Endothelial cell of umbilical vein (primary cell): ENCODE measurements at regions not wholly inside any gene's neighbourhood (a gene's known extent, or its start where the extent isn't known, plus 50 kb on each side); places are given as distances from the start of the nearest gene placed in this dataset.

Source experiments
- BruUV-seq: library from RNA; stranded (reverse); fragments of 400-500 nt; replicated peaks from 2 replicates; lab custom pipeline; 2021; lab: Mats Ljungman, UMichigan
- CTCF ChIA-PET: fragments of 300-600, 350-600 bp; sonication (Branson Sonifier 250); formaldehyde crosslinking; loops from one replicate; lab custom pipeline; 2021; ENCODE audit warnings: antibody characterized with exemption, inconsistent platforms; lab: Charles Lee
- POLR2A ChIA-PET: fragments of 300-600, 350-600 bp; sonication (Branson Sonifier 250); formaldehyde crosslinking; loops from one replicate; lab custom pipeline; 2021; ENCODE audit warnings: antibody characterized with exemption, inconsistent platforms; lab: Charles Lee
- DNase-seq: peaks from one replicate; pipeline ENCODE4 v3.0.0-alpha.2; 2011; ENCODE audit warnings: low read depth, low spot score
- FAIRE-seq: peaks from 2 replicates; lab custom pipeline; 2011; peaks lifted over from hg19 to GRCh38; lab: Jason Lieb, UNC
- H2AFZ ChIP-seq: 2 replicates; pipeline ENCODE4 v1.6.0; 2012; ENCODE audit warnings: low read depth, low read length, control low read depth, inconsistent platforms
- H3K27ac ChIP-seq: 2 replicates; pipeline ENCODE4 v1.5.1; 2011; ENCODE audit warnings: low read depth, mild to moderate bottlenecking, control low read depth, low read length, moderate library complexity; ENCODE audit not compliant: insufficient read depth
- H3K27me3 ChIP-seq, 2 experiments: 2 replicates each; pipeline versions ENCODE4 v1.6.0 to v1.6.1; 2011; ENCODE audit warnings: low read length in 2 of 2, mixed read lengths in 1 of 2; ENCODE audit not compliant: control insufficient read depth in 2 of 2, insufficient read depth in 2 of 2
- H3K36me3 ChIP-seq, 2 experiments: 2 replicates in 1 of 2; 3 replicates in 1 of 2; pipeline ENCODE4 v1.5.1; 2011; ENCODE audit warnings: low read length in 2 of 2, mild to moderate bottlenecking in 1 of 2, moderate library complexity in 1 of 2; ENCODE audit not compliant: control insufficient read depth in 2 of 2, insufficient read depth in 2 of 2; ENCODE audit errors: extremely low read depth in 1 of 2
- H3K4me1 ChIP-seq: 3 replicates; pipeline ENCODE4 v1.5.1; 2011; ENCODE audit warnings: mild to moderate bottlenecking, low read length; ENCODE audit not compliant: control insufficient read depth, insufficient read depth; ENCODE audit errors: extremely low read depth
- H3K4me2 ChIP-seq: 2 replicates; pipeline ENCODE4 v1.6.1; 2011; ENCODE audit warnings: low read length, control low read depth, mixed read lengths; ENCODE audit not compliant: insufficient read depth
- H3K4me3 ChIP-seq, 3 experiments: fragments of 200-600 bp in 1 of 3; sonication (generic), shearing (Covaris generic) in 1 of 3; replicated peaks in 1 of 3; 2 replicates each; pipeline ENCODE4 v1.5.1; 2011 to 2016; ENCODE audit warnings: control low read depth in 3 of 3, low read length in 3 of 3, mild to moderate bottlenecking in 2 of 3, inconsistent platforms in 1 of 3, low read depth in 1 of 3, moderate library complexity in 1 of 3; ENCODE audit not compliant: insufficient read depth in 1 of 3
- H3K79me2 ChIP-seq: 2 replicates; pipeline ENCODE4 v1.6.0; 2012; ENCODE audit warnings: low read length, inconsistent platforms; ENCODE audit not compliant: control insufficient read depth, insufficient read depth
- H3K9ac ChIP-seq: replicated peaks from 2 replicates; pipeline ENCODE3; 2011; ENCODE audit warnings: low read length, control low read depth; ENCODE audit not compliant: insufficient read depth; ENCODE audit errors: extremely low read depth
- H3K9me1 ChIP-seq: replicated peaks from 3 replicates; pipeline ENCODE4 v1.6.0; 2011; ENCODE audit warnings: mild to moderate bottlenecking, low read length; ENCODE audit not compliant: control insufficient read depth, insufficient read depth; ENCODE audit errors: extremely low read depth
- H3K9me3 ChIP-seq: replicated peaks from 2 replicates; pipeline ENCODE4 v1.5.1; 2012; ENCODE audit warnings: low read length, inconsistent platforms; ENCODE audit not compliant: control insufficient read depth, insufficient read depth
- H4K20me1 ChIP-seq: replicated peaks from 2 replicates; pipeline ENCODE3; 2011; ENCODE audit warnings: mild to moderate bottlenecking, low read length; ENCODE audit not compliant: control insufficient read depth, insufficient read depth; ENCODE audit errors: extremely low read depth
- EZH2 ChIP-seq: IDR thresholded peaks from 2 replicates; pipeline ENCODE4 v1.6.1; 2012; ENCODE audit warnings: borderline replicate concordance, low read depth, mild to moderate bottlenecking, moderate library complexity, low read length, inconsistent platforms; ENCODE audit not compliant: severe bottlenecking
- FOS ChIP-seq: IDR thresholded peaks from 2 replicates; pipeline ENCODE4 v1.6.1; 2011; ENCODE audit warnings: mild to moderate bottlenecking, low read length, moderate library complexity, borderline replicate concordance; ENCODE audit not compliant: insufficient read depth
- GATA2 ChIP-seq: IDR thresholded peaks from 2 replicates; pipeline ENCODE4 v1.7.0; 2011; ENCODE audit warnings: low read depth, mild to moderate bottlenecking, moderate library complexity, mixed read lengths, low read length; ENCODE audit not compliant: insufficient read length, insufficient read depth
- JUN ChIP-seq: IDR thresholded peaks from 2 replicates; pipeline ENCODE4 v1.6.1; 2011; ENCODE audit warnings: borderline replicate concordance, low read depth; ENCODE audit not compliant: insufficient read length, insufficient read depth
- MYC ChIP-seq: IDR thresholded peaks from one replicate; pipeline ENCODE4 v1.6.1; 2011; ENCODE audit warnings: mild to moderate bottlenecking, low read depth, low read length
- POLR2A ChIP-seq: IDR thresholded peaks from 2 replicates; pipeline ENCODE4 v1.6.1; 2012; ENCODE audit warnings: low read depth, mild to moderate bottlenecking, control low read depth, low read length
- POLR2AphosphoS5 ChIP-seq: IDR thresholded peaks from 2 replicates; pipeline ENCODE4 v1.6.1; 2012; ENCODE audit warnings: low read depth, mild to moderate bottlenecking, control low read depth, low read length, moderate library complexity; ENCODE audit not compliant: insufficient read depth
- dilution Hi-C: fragments of 300-500 bp; cut with MboI; formaldehyde crosslinking; loops from one replicate; pipeline ENCODE4 v1.15.0; 2019; ENCODE audit warnings: low sequenced_read_pairs; ENCODE audit not compliant: extremely low pct_ligation_motif_present
- intact Hi-C: fragments of 100-400 bp; cut with micrococcal nuclease; formaldehyde crosslinking; loops from one replicate; pipeline ENCODE4 v1.10.0; 2022
- TF ChIP-seq, protein P1 (sequence below): IDR thresholded peaks from 2 replicates; pipeline ENCODE4 v1.6.1; 2011; ENCODE audit not compliant: insufficient read depth, insufficient read length
- TF ChIP-seq, protein P2 (sequence below), 2 donors: IDR thresholded peaks; 1 replicate in 1 of 2; 2 replicates in 1 of 2; pipeline ENCODE4 v1.5.1; 2011; ENCODE audit warnings: low read length in 2 of 2, mild to moderate bottlenecking in 2 of 2, moderate library complexity in 2 of 2, control low read depth in 1 of 2, inconsistent platforms in 1 of 2, low read depth in 1 of 2; ENCODE audit not compliant: insufficient read depth in 1 of 2; ENCODE audit errors: extremely low read depth in 1 of 2

DNA sequence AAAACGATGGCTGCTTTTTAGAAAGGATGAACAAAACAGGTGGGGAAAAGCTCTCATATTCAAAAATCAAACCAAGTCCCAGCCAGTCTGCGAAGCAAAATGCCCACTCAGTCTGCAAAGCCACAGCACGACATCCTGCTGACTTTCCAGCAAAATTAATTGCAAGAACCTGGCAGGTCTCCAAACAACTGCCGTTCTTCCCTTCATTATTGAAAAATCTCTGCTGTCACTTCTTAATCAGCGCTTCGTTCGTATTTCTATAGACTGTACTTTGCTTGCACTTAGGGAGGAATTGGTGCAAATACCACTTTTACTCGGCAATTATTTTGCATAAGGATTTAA, 222.4 kb downstream of the CBLN4 start:
- no peaks in the 10 kb centered on the region for H3K36me3 ChIP-seq
- dilution Hi-C loops = no loop called here
- POLR2A ChIA-PET = no interaction called here
- CTCF ChIA-PET = no interaction called here
- H3K9me1 ChIP-seq = no peaks in the 10 kb centered on the region
- FAIRE-seq (no peak), DNase-seq (no peak)
- no peaks in the 10 kb centered on the region for H4K20me1 ChIP-seq
- H3K4me2 ChIP-seq = no peak overlapping the region
- intact Hi-C loops = no loop called here
- H3K4me3 ChIP-seq = no peak overlapping the region
- H3K4me1 ChIP-seq = no peaks in the 10 kb centered on the region
- no peak overlapping the region for H3K9ac ChIP-seq
- H3K9me3 ChIP-seq = peaks cover 10% of the 10 kb centered on the region
- no peak overlapping the region for H2AFZ ChIP-seq
- TF ChIP-seq POLR2A = no peak
- no peak for TF ChIP-seq POLR2AphosphoS5
- TF ChIP-seq FOS = no peak
- TF ChIP-seq MYC = no peak
- TF ChIP-seq, protein P1, sequence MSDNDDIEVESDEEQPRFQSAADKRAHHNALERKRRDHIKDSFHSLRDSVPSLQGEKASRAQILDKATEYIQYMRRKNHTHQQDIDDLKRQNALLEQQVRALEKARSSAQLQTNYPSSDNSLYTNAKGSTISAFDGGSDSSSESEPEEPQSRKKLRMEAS = no peak
- TF ChIP-seq, protein P2, sequence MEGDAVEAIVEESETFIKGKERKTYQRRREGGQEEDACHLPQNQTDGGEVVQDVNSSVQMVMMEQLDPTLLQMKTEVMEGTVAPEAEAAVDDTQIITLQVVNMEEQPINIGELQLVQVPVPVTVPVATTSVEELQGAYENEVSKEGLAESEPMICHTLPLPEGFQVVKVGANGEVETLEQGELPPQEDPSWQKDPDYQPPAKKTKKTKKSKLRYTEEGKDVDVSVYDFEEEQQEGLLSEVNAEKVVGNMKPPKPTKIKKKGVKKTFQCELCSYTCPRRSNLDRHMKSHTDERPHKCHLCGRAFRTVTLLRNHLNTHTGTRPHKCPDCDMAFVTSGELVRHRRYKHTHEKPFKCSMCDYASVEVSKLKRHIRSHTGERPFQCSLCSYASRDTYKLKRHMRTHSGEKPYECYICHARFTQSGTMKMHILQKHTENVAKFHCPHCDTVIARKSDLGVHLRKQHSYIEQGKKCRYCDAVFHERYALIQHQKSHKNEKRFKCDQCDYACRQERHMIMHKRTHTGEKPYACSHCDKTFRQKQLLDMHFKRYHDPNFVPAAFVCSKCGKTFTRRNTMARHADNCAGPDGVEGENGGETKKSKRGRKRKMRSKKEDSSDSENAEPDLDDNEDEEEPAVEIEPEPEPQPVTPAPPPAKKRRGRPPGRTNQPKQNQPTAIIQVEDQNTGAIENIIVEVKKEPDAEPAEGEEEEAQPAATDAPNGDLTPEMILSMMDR (IDR thresholded peaks at IDR 0.05; ENCODE audit: extremely low read depth in 1 of 2, insufficient read depth in 1 of 2, low read depth in 1 of 2, low read length in 2 of 2) = no peak
- no peak for TF ChIP-seq GATA2
- TF ChIP-seq EZH2 = no peak
- TF ChIP-seq JUN = no peak
- BruUV-seq = no TSS peak
- no peaks in the 10 kb centered on the region for H3K79me2 ChIP-seq
- no peaks in the 10 kb centered on the region for H3K27me3 ChIP-seq
- H3K27ac ChIP-seq = no peak overlapping the region
